Loucy (cell line): ENCODE measurements at regions not wholly inside any gene's neighbourhood (a gene's known extent, or its start where the extent isn't known, plus 50 kb on each side); places are given as distances from the start of the nearest gene placed in this dataset.

Experiments used
- CTCF ChIP-seq: fragments of 200-600 bp; sonication (generic); conservative IDR thresholded peaks from 2 replicates; pipeline ENCODE4 v1.5.1; 2014; ENCODE audit warnings: mild to moderate bottlenecking, antibody characterized with exemption, low read length
- EZH2phosphoT487 ChIP-seq: fragments of 200-600 bp; IDR thresholded peaks from 2 replicates; pipeline ENCODE4 v1.6.1; 2018; ENCODE audit warnings: antibody characterized with exemption, mild to moderate bottlenecking, moderate library complexity, borderline replicate concordance

DNA sequence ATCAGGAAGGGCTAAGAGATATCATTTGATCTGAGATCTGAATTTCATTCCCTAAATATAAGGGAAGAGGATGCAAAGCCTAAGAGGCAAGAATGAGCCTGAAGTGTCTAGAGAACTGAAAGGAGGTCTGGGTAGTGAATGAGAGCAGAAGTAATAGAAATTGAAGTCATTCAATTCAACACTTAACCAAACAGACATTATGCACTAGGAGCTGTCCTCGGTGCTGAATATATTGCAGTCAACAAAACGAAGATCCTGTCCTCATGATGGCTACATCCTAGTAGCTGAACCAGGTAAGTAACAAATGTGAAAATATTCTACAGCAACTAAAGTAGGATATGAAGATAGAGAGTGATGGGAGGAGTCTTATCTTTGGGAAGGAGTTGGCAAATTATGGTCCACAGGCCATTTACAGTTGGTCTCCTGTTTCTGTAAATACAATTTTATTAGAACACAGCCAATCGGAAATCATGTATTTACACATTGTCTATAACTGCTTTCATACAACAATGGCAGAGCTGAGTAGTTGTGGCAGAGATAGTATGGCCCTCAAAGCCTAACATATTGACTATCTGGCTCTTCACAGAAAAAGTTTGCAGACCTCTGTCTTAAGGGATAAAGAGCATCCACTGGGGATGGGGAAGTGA is 192.9 kb upstream of the CADPS start:
- TF ChIP-seq CTCF (no peak), EZH2phosphoT487 (no peak)
